Endothelial cell (in vitro differentiated cells): ENCODE measurements at regions not wholly inside any gene's neighbourhood (a gene's known extent, or its start where the extent isn't known, plus 50 kb on each side); places are given as distances from the start of the nearest gene placed in this dataset.

Experiments used
- DNase-seq: peaks from one replicate; pipeline ENCODE4 v3.0.0; 2021; ENCODE audit warnings: low spot score
- H3K27ac Mint-ChIP-seq: one replicate; pipeline ENCODE4 v1.8.0; 2021; ENCODE audit warnings: mixed read lengths, inconsistent platforms; ENCODE audit not compliant: unreplicated experiment
- H3K27me3 Mint-ChIP-seq: one replicate; pipeline ENCODE4 v1.8.0; 2021; ENCODE audit warnings: mild to moderate bottlenecking, moderate library complexity, mixed read lengths, inconsistent platforms; ENCODE audit not compliant: unreplicated experiment
- H3K36me3 Mint-ChIP-seq: one replicate; pipeline ENCODE4 v1.8.0; 2021; ENCODE audit warnings: mild to moderate bottlenecking, low read depth, mixed read lengths, inconsistent platforms; ENCODE audit not compliant: unreplicated experiment
- H3K4me1 Mint-ChIP-seq: one replicate; pipeline ENCODE4 v1.8.0; 2021; ENCODE audit warnings: mild to moderate bottlenecking, mixed read lengths, inconsistent platforms; ENCODE audit not compliant: unreplicated experiment
- H3K4me3 Mint-ChIP-seq: one replicate; pipeline ENCODE4 v1.8.0; 2021; ENCODE audit warnings: mild to moderate bottlenecking, mixed read lengths, inconsistent platforms; ENCODE audit not compliant: unreplicated experiment
- H3K9me3 Mint-ChIP-seq: one replicate; pipeline ENCODE4 v1.8.0; 2021; ENCODE audit warnings: mixed read lengths, inconsistent platforms; ENCODE audit not compliant: unreplicated experiment
- CTCF ChIP-seq: fragments of 200-600 bp; sonication (generic); IDR thresholded peaks from one replicate; pipeline ENCODE4 v1.5.0; 2021; ENCODE audit warnings: antibody characterized with exemption; ENCODE audit not compliant: unreplicated experiment

- no peaks in the 10 kb centered on the region for H3K4me1 Mint-ChIP-seq
- peaks cover 4% of the 10 kb centered on the region for H3K27me3 Mint-ChIP-seq
- H3K9me3 Mint-ChIP-seq, result no peaks in the 10 kb centered on the region
- DNase-seq, result no peak
- no peak overlapping the region for H3K27ac Mint-ChIP-seq
- H3K36me3 Mint-ChIP-seq, result no peaks in the 10 kb centered on the region
- no peak overlapping the region for H3K4me3 Mint-ChIP-seq
- TF ChIP-seq CTCF, result no peak
Observed at GRCh38 chr22:48702573-48703264, 1125.0 kb downstream of the BRD1 start.

- Mint-ChIP-seq H3K36me3 (no peaks in the 10 kb centered on the region), H3K9me3 (no peaks in the 10 kb centered on the region), H3K4me1 (no peaks in the 10 kb centered on the region), H3K27ac (no peak overlapping the region), H3K27me3 (peaks cover 4% of the 10 kb centered on the region), H3K4me3 (no peak overlapping the region)
- no peak for TF ChIP-seq CTCF
- DNase-seq, result no peak
Observed at GRCh38 chr22:48701296-48702030, 1126.2 kb downstream of the BRD1 start.

- no peak overlapping the region for H3K4me3 Mint-ChIP-seq
- H3K9me3 Mint-ChIP-seq, result no peaks in the 10 kb centered on the region
- no peak for TF ChIP-seq CTCF
- H3K4me1 Mint-ChIP-seq, result no peaks in the 10 kb centered on the region
- H3K27me3 Mint-ChIP-seq, result peaks cover 4% of the 10 kb centered on the region
- H3K36me3 Mint-ChIP-seq, result no peaks in the 10 kb centered on the region
- H3K27ac Mint-ChIP-seq, result no peak overlapping the region
- DNase-seq, result no peak
Observed at GRCh38 chr22:48700566-48701295, 1126.9 kb downstream of the BRD1 start.

GRCh38 chr22:48700180-48700565, 1127.5 kb downstream of the BRD1 start:
- no peak for DNase-seq
- Mint-ChIP-seq H3K4me1 (no peaks in the 10 kb centered on the region), H3K9me3 (no peaks in the 10 kb centered on the region), H3K27ac (no peak overlapping the region), H3K36me3 (no peaks in the 10 kb centered on the region), H3K4me3 (no peak overlapping the region), H3K27me3 (peaks cover 4% of the 10 kb centered on the region)
- TF ChIP-seq CTCF, result no peak
